GM12878 (cell line): ENCODE measurements at regions not wholly inside any gene's neighbourhood (a gene's known extent, or its start where the extent isn't known, plus 50 kb on each side); places are given as distances from the start of the nearest gene placed in this dataset.

ENCODE experiments used
- ATAC-seq: fragments of 200-7000 bp; cut with Tn5 transposase; 3 replicates; pipeline ENCODE4 v1.9.1; 2020; ENCODE audit warnings: mild to moderate bottlenecking, moderate library complexity
- BruUV-seq: library from RNA; stranded (reverse); fragments of 400-500 nt; replicated peaks from 2 replicates; lab custom pipeline; 2021; lab: Mats Ljungman, UMichigan
- CTCF ChIA-PET: fragments of 300-600 bp; sonication (Branson Sonifier 250); formaldehyde crosslinking; extraction: SDS; loops from one replicate; lab custom pipeline; 2021; ENCODE audit warnings: inconsistent platforms; lab: Yijun Ruan, JAX
- POLR2A ChIA-PET: fragments of 350-600 bp; formaldehyde crosslinking; extraction: SDS; loops from one replicate; lab custom pipeline; 2021; ENCODE audit warnings: inconsistent platforms; lab: Charles Lee
- RAD21 ChIA-PET: fragments of 300-600 bp; sonication (Branson Sonifier 250); formaldehyde crosslinking; loops from one replicate; lab custom pipeline; 2023; ENCODE audit warnings: antibody characterized with exemption; ENCODE audit not compliant: unreplicated experiment; lab: Charles Lee
- SMC1A ChIA-PET: fragments of 300-600 bp; sonication (Branson Sonifier 250); formaldehyde crosslinking; loops from one replicate; lab custom pipeline; 2023; ENCODE audit not compliant: unreplicated experiment, uncharacterized antibody; lab: Charles Lee
- DNase-seq: peaks from one replicate; pipeline ENCODE4 v3.0.0-alpha.2; 2011; ENCODE audit warnings: low read depth, low spot score
- FAIRE-seq: peaks from 3 replicates; lab custom pipeline; 2011; peaks lifted over from hg19 to GRCh38; lab: Jason Lieb, UNC
- H2AFZ ChIP-seq: 2 replicates; pipeline ENCODE4 v1.6.0; 2011; ENCODE audit warnings: low read depth, low read length, control low read depth; ENCODE audit not compliant: control insufficient read depth
- H3K27ac ChIP-seq: 2 replicates; pipeline ENCODE4 v1.5.1; 2011; ENCODE audit warnings: control low read depth; ENCODE audit not compliant: control insufficient read depth, insufficient read depth
- H3K27me3 ChIP-seq, 2 experiments: replicated peaks in 1 of 2; 2 replicates each; pipeline versions ENCODE4 v1.6.0 to v1.6.1; 2011; ENCODE audit warnings: low read length in 1 of 2; ENCODE audit not compliant: control insufficient read depth in 2 of 2, insufficient read depth in 2 of 2
- H3K36me3 ChIP-seq, 2 experiments: 2 replicates each; pipeline ENCODE4 v1.5.1; 2011; ENCODE audit warnings: low read length in 1 of 2; ENCODE audit not compliant: control insufficient read depth in 2 of 2, insufficient read depth in 2 of 2
- H3K4me1 ChIP-seq: 2 replicates; pipeline ENCODE4 v1.6.1; 2011; ENCODE audit warnings: mild to moderate bottlenecking, low read length, moderate library complexity, mixed read lengths; ENCODE audit not compliant: control insufficient read depth, insufficient read depth
- H3K4me2 ChIP-seq: 2 replicates; pipeline ENCODE4 v1.6.0; 2011; ENCODE audit warnings: control low read depth; ENCODE audit not compliant: control insufficient read depth, insufficient read depth
- H3K4me3 ChIP-seq: fragments of 200-600 bp; sonication (generic); 2 replicates; pipeline ENCODE4 v1.5.1; 2016
- H3K79me2 ChIP-seq: 2 replicates; pipeline ENCODE4 v1.6.0; 2011; ENCODE audit warnings: low read length; ENCODE audit not compliant: control insufficient read depth, insufficient read depth
- H3K9ac ChIP-seq: 2 replicates; pipeline ENCODE4 v1.8.0; 2011; ENCODE audit warnings: low read length, control low read depth, mixed read lengths; ENCODE audit not compliant: control insufficient read depth, insufficient read depth
- H3K9me3 ChIP-seq: replicated peaks from 3 replicates; pipeline ENCODE4 v1.5.1; 2011; ENCODE audit warnings: mild to moderate bottlenecking, low read length; ENCODE audit not compliant: control insufficient read depth, insufficient read depth
- H4K20me1 ChIP-seq: 2 replicates; pipeline ENCODE4 v1.6.0; 2011; ENCODE audit not compliant: control insufficient read depth, insufficient read depth
- BACH1 ChIP-seq: fragments of 450-650 bp; IDR thresholded peaks from 2 replicates; pipeline ENCODE4 v1.6.1; 2017; ENCODE audit warnings: mild to moderate bottlenecking, borderline replicate concordance
- CEBPB ChIP-seq, 2 experiments: fragments of 150-350 bp in 1 of 2; IDR thresholded peaks; 2 replicates each; pipeline ENCODE4 v1.6.1; 2012 to 2014; ENCODE audit warnings: low read depth in 2 of 2, low read length in 2 of 2, borderline replicate concordance in 1 of 2, inconsistent platforms in 1 of 2
- CHD1 ChIP-seq: IDR thresholded peaks from 2 replicates; pipeline ENCODE4 v1.6.1; 2012; ENCODE audit warnings: low read depth, low read length, improper control_type of control experiment
- CHD2 ChIP-seq: IDR thresholded peaks from 2 replicates; pipeline ENCODE4 v1.6.1; 2011; ENCODE audit warnings: low read depth, low read length, improper control_type of control experiment, borderline replicate concordance
- CTCF ChIP-seq, 3 experiments: IDR thresholded peaks in 2 of 3; conservative IDR thresholded peaks in 1 of 3; 2 replicates each; pipeline ENCODE4 v1.5.1; 2011; ENCODE audit warnings: low read depth in 3 of 3, low read length in 3 of 3, mild to moderate bottlenecking in 3 of 3, control low read depth in 2 of 3, moderate library complexity in 2 of 3, inconsistent platforms in 1 of 3, mixed read lengths in 1 of 3; ENCODE audit not compliant: control insufficient read depth in 2 of 3, insufficient read depth in 1 of 3; ENCODE audit errors: extremely low read depth in 1 of 3
- EP300 ChIP-seq, 2 experiments: fragments of 150-350 bp in 1 of 2; IDR thresholded peaks; 2 replicates each; pipeline ENCODE4 v1.6.1; 2011 to 2012; ENCODE audit warnings: low read depth in 2 of 2, low read length in 2 of 2, borderline replicate concordance in 1 of 2, improper control_type of control experiment in 1 of 2, inconsistent platforms in 1 of 2; ENCODE audit not compliant: control insufficient read depth in 1 of 2
- JUND ChIP-seq: IDR thresholded peaks from 2 replicates; pipeline ENCODE4 v1.6.1; 2012; ENCODE audit warnings: low read depth, mild to moderate bottlenecking, low read length, improper control_type of control experiment, moderate library complexity
- KAT2A ChIP-seq: conservative IDR thresholded peaks from 2 replicates; pipeline ENCODE4 v1.6.1; 2011; ENCODE audit warnings: low read depth, low read length; ENCODE audit not compliant: control insufficient read depth
- MEF2A ChIP-seq: IDR thresholded peaks from 2 replicates; pipeline ENCODE4 v1.6.1; 2011; ENCODE audit warnings: low read depth, mild to moderate bottlenecking, low read length, moderate library complexity; ENCODE audit not compliant: insufficient read depth
- MYB ChIP-seq: fragments of 150-350 bp; IDR thresholded peaks from 2 replicates; pipeline ENCODE4 v1.6.1; 2014; ENCODE audit warnings: mild to moderate bottlenecking, low read depth, low read length, borderline replicate concordance
- POU2F2 ChIP-seq: IDR thresholded peaks from 3 replicates; pipeline ENCODE4 v1.6.1; 2011; ENCODE audit warnings: low read depth, mild to moderate bottlenecking, low read length, borderline replicate concordance
- SMARCA5 ChIP-seq: fragments of 450-650 bp; IDR thresholded peaks from 2 replicates; pipeline ENCODE4 v1.6.1; 2017; ENCODE audit warnings: mild to moderate bottlenecking
- TBL1XR1 ChIP-seq: IDR thresholded peaks from 2 replicates; pipeline ENCODE4 v1.6.1; 2012; ENCODE audit warnings: low read depth, low read length, improper control_type of control experiment
- TCF3 ChIP-seq: IDR thresholded peaks from 2 replicates; pipeline ENCODE4 v1.6.1; 2012; ENCODE audit warnings: low read depth, mild to moderate bottlenecking, low read length, borderline replicate concordance; ENCODE audit not compliant: insufficient read depth
- ZBTB4 ChIP-seq: fragments of 450-650 bp; formaldehyde crosslinking; IDR thresholded peaks from 2 replicates; pipeline ENCODE4 v1.4.0; 2022; ENCODE audit warnings: mild to moderate bottlenecking, moderate library complexity
- WGBS: methylation state at CpG from one replicate; pipeline ENCODE4 v1.1.6; 2016; ENCODE audit warnings: low lambda C conversion rate; ENCODE audit not compliant: insufficient replicate concordance, insufficient coverage; ENCODE audit errors: missing lambda C conversion rate; 5-methylcytosine and 5-hydroxymethylcytosine counted together
- in situ Hi-C: fragments of 300-500 bp; cut with MboI; formaldehyde crosslinking; loops from 9 replicates; pipeline ENCODE4 v1.14.3; 2018; ENCODE audit warnings: mixed read lengths
- intact Hi-C: fragments of 100-400 bp; cut with micrococcal nuclease; formaldehyde crosslinking; loops from one replicate; pipeline ENCODE4 v1.14.2; 2022; ENCODE audit not compliant: unreplicated experiment

GRCh38 chr2:117514371-117514770 is 300.1 kb upstream of the DDX18 start (continued):
- TF ChIP-seq POU2F2: no peak
- TF ChIP-seq CEBPB (IDR thresholded peaks at IDR 0.05; ENCODE audit: borderline replicate concordance in 1 of 2, low read depth in 2 of 2, low read length in 2 of 2): no peak

- RAD21 ChIA-PET: no interaction called here
- no peak for FAIRE-seq
- no peak for TF ChIP-seq KAT2A
- TF ChIP-seq TBL1XR1: no peak
- no peak for TF ChIP-seq BACH1
- TF ChIP-seq JUND: no peak
- no peak for TF ChIP-seq MYB
- TF ChIP-seq CHD2: no peak
- TF ChIP-seq TCF3: no peak
- TF ChIP-seq ZBTB4 (CRISPR knock-in tag): no peak
- no peak for TF ChIP-seq CTCF (IDR thresholded peaks at IDR 0.05 in 2 of 3, conservative IDR thresholded peaks at IDR 0.05 in 1 of 3; ENCODE audit: control insufficient read depth in 2 of 3, extremely low read depth in 1 of 3, insufficient read depth in 1 of 3, low read depth in 3 of 3, low read length in 3 of 3)
- no peak for TF ChIP-seq EP300 (IDR thresholded peaks at IDR 0.05; ENCODE audit: borderline replicate concordance in 1 of 2, control insufficient read depth in 1 of 2, low read depth in 2 of 2, low read length in 2 of 2)
- TF ChIP-seq CHD1: no peak
- TF ChIP-seq MEF2A: no peak
- TF ChIP-seq SMARCA5: no peak
Observed at GRCh38 chr2:117519238-117519637, 295.3 kb upstream of the DDX18 start.

More at GRCh38 chr2:117519238-117519637, 295.3 kb upstream of the DDX18 start:
- WGBS: 0% methylated on average over 1 of the region's 1 CpG
- Histone ChIP-seq H3K4me1 (no peaks in the 10 kb centered on the region), H3K27ac (no peak overlapping the region), H3K9me3 (no peaks in the 10 kb centered on the region), H4K20me1 (no peaks in the 10 kb centered on the region), H3K4me2 (no peak overlapping the region), H3K4me3 (no peak overlapping the region), H3K27me3 (no peaks in the 10 kb centered on the region), H3K36me3 (no peaks in the 10 kb centered on the region), H2AFZ (no peak overlapping the region), H3K9ac (no peak overlapping the region), H3K79me2 (no peaks in the 10 kb centered on the region)
- no peak for DNase-seq
- BruUV-seq: no TSS peak
- CTCF ChIA-PET: no interaction called here
- no peak for ATAC-seq
- POLR2A ChIA-PET: no interaction called here
- in situ Hi-C loops: no loop called here
- SMC1A ChIA-PET: no interaction called here
- intact Hi-C loops: no loop called here
